T-helper 17 cell (primary cell): ENCODE measurements at regions not wholly inside any gene's neighbourhood (a gene's known extent, or its start where the extent isn't known, plus 50 kb on each side); places are given as distances from the start of the nearest gene placed in this dataset.

Experiments used
- ATAC-seq: fragments of 150-1000 bp; cut with Tn5 transposase; 2 replicates; pipeline ENCODE4 v1.10.0; 2021; ENCODE audit warnings: mild to moderate bottlenecking, moderate library complexity
- DNase-seq, 3 donors: peaks; one replicate each; pipeline versions ENCODE4 v3.0.0 to v3.0.0-alpha.2; 2020 to 2021
- H3K9me3 ChIP-seq: one replicate; pipeline ENCODE4 v1.7.0; 2013; ENCODE audit warnings: low read length, mild to moderate bottlenecking; ENCODE audit not compliant: control insufficient read depth, poor library complexity, severe bottlenecking
- H3K27ac Mint-ChIP-seq: one replicate; pipeline ENCODE4 v1.8.0; 2022; ENCODE audit warnings: mild to moderate bottlenecking, moderate library complexity, mixed read lengths
- H3K27me3 Mint-ChIP-seq: one replicate; pipeline ENCODE4 v1.8.0; 2022; ENCODE audit warnings: mixed read lengths
- H3K36me3 Mint-ChIP-seq: one replicate; pipeline ENCODE4 v1.8.0; 2022; ENCODE audit warnings: low read depth, mixed read lengths
- H3K4me1 Mint-ChIP-seq: one replicate; pipeline ENCODE4 v1.8.0; 2022; ENCODE audit warnings: mild to moderate bottlenecking, mixed read lengths
- H3K4me3 Mint-ChIP-seq: one replicate; pipeline ENCODE4 v1.8.0; 2022; ENCODE audit warnings: mild to moderate bottlenecking, moderate library complexity, mixed read lengths

DNA sequence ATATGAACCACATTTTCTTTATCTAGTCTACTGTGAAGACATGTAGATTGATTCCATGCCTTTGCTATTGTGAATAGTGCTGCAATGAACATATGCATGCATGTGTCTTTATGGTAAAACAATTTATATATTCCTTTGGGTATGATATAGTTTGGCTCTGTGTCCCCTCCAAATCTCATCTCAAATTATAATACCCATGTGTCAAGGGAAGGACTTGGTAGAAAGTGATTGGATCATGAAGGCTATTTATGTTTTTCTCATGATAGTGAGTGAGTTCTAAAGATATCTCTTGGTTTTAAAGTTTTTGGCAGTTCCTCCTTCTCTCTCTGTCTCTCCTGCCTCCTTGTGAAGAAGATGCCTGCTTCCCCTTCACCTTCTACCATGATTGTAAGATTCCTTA, 248.7 kb downstream of the GPR37 start:
- no peak for ATAC-seq
- Mint-ChIP-seq H3K27ac (no peak overlapping the region), H3K4me1 (no peaks in the 10 kb centered on the region), H3K27me3 (no peaks in the 10 kb centered on the region), H3K4me3 (no peak overlapping the region), H3K36me3 (no peaks in the 10 kb centered on the region)
- H3K9me3 ChIP-seq: no peaks in the 10 kb centered on the region
- no peak for DNase-seq

DNA sequence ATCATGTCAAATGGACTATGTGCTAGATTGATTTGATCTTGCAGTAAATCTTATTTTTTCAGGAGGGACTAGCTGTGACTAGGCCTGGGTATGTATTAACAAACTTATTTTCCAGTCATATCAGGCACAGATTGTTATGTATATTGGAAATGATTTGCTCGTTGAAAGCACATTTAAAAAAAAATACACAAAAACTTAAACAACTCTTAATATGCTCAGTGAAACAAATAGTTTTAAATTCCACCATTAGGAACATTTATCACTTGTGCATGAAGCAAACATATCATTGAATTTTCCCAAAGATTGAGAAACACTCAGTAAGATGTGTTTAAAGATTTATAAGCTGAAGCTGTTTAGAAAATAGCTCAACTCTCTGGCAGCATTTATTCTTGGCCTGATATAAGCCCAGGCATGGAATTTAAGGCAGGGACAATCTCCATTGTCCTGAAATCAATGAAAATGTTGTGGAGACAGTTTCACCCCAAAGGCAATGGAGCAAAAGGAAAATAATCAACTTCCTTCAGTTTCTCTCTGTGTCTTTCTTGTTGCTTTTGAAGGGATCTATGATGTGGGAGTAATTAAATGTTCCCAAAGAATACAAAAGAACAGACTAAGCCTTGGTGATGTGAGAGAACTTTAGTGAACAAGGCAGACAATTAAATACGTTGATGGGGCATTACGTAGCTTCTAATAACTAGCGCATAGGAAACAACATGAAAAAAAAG, 250.3 kb downstream of the GPR37 start:
- Mint-ChIP-seq H3K4me1 (no peaks in the 10 kb centered on the region), H3K27me3 (no peaks in the 10 kb centered on the region), H3K4me3 (no peak overlapping the region), H3K27ac (no peak overlapping the region), H3K36me3 (no peaks in the 10 kb centered on the region)
- H3K9me3 ChIP-seq: no peaks in the 10 kb centered on the region
- ATAC-seq: no peak
- DNase-seq: no peak

- no peak for ATAC-seq
- no peak overlapping the region for H3K4me3 Mint-ChIP-seq
- DNase-seq: no peak
- H3K27ac Mint-ChIP-seq: no peak overlapping the region
- no peaks in the 10 kb centered on the region for H3K9me3 ChIP-seq
- no peaks in the 10 kb centered on the region for H3K36me3 Mint-ChIP-seq
- no peaks in the 10 kb centered on the region for H3K27me3 Mint-ChIP-seq
- no peaks in the 10 kb centered on the region for H3K4me1 Mint-ChIP-seq
Measured at GRCh38 chr7:124514471-124514870, 251.1 kb downstream of the GPR37 start.

DNA sequence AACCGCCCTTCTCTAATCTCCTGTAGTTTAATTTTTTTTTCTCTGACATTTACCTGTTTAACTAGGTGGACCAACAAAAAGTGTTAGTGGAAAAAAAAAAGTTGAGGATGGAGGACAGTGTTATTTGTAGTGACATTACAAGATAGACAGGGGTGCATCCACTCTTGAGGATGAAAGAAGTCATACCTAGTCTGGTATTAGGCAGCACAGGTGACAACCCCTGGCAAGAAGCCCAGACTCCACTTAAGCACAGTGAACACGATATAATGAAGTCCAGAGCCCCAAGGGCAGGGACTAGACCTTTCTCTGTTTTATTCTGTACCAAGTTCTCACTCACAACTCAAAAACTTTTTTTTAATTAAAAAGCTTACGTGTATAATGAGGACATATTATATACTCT, 268.4 kb downstream of the GPR37 start:
- Mint-ChIP-seq H3K27ac (no peak overlapping the region), H3K27me3 (no peaks in the 10 kb centered on the region), H3K36me3 (no peaks in the 10 kb centered on the region), H3K4me3 (no peak overlapping the region), H3K4me1 (no peaks in the 10 kb centered on the region)
- H3K9me3 ChIP-seq: no peaks in the 10 kb centered on the region
- ATAC-seq: no peak
- DNase-seq: no peak

DNA sequence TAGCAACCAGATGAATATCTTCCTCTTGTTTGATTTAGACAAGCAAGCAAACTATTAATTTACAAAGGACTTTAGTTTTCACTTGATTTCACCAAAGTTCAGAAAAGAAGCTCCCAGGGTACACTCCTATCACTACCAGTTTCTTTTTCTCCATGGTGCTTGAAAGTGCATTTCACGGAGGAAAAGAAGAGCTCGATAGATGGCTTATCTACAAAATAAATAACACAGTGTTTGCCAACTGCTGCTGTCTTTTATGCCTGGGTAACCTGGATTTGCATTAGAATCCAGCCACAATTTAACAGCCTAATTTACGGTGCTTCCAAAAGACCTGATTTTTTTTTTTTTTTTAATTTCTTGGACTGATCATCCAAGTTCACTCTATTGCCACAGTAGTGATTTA, 275.7 kb downstream of the GPR37 start:
- no peak for ATAC-seq

GRCh38 chr7:124489082-124489819, 276.3 kb downstream of the GPR37 start:
- ATAC-seq (no peak), DNase-seq (no peak)
- Mint-ChIP-seq H3K4me3 (no peak overlapping the region), H3K27ac (no peak overlapping the region), H3K27me3 (no peaks in the 10 kb centered on the region), H3K36me3 (no peaks in the 10 kb centered on the region), H3K4me1 (no peaks in the 10 kb centered on the region)
- no peaks in the 10 kb centered on the region for H3K9me3 ChIP-seq

More for the DNA sequence above, 275.7 kb downstream of the GPR37 start:
- no peak for DNase-seq
- H3K36me3 Mint-ChIP-seq: no peaks in the 10 kb centered on the region
- H3K9me3 ChIP-seq: no peaks in the 10 kb centered on the region
- H3K4me3 Mint-ChIP-seq: no peak overlapping the region
- H3K27ac Mint-ChIP-seq: no peak overlapping the region
- H3K27me3 Mint-ChIP-seq: no peaks in the 10 kb centered on the region
- no peaks in the 10 kb centered on the region for H3K4me1 Mint-ChIP-seq

DNA sequence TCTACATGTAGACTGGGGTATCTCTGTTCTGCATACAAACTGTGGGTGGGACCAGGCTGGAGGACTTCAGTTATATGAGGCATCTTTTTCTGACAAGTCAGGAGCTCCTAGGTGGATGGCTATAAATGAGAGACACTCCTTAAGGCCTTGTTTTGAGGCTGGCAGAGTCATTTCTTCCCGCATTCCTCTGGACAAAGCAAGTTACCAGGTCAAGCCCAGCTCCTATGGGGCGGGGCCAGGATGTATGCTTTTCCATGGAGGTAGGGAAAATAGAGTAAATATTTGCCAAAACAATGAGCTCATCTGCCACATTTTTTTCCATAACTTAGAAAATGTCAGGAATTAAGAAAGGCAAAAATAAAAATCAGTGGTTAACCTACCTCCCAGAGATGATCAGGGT, 283.4 kb downstream of the GPR37 start:
- H3K4me1 Mint-ChIP-seq: no peaks in the 10 kb centered on the region
- DNase-seq: no peak
- H3K4me3 Mint-ChIP-seq: no peak overlapping the region
- no peaks in the 10 kb centered on the region for H3K27me3 Mint-ChIP-seq
- ATAC-seq: no peak
- H3K36me3 Mint-ChIP-seq: no peaks in the 10 kb centered on the region
- H3K9me3 ChIP-seq: no peaks in the 10 kb centered on the region
- no peak overlapping the region for H3K27ac Mint-ChIP-seq

- no peak overlapping the region for H3K27ac Mint-ChIP-seq
Measured at GRCh38 chr7:124480821-124481290, 284.7 kb downstream of the GPR37 start.

GRCh38 chr7:124480036-124480820, 285.4 kb downstream of the GPR37 start:
- ATAC-seq: no peak
- H3K27me3 Mint-ChIP-seq: no peaks in the 10 kb centered on the region

More at GRCh38 chr7:124480821-124481290, 284.7 kb downstream of the GPR37 start:
- Mint-ChIP-seq H3K4me3 (no peak overlapping the region), H3K36me3 (no peaks in the 10 kb centered on the region), H3K27me3 (no peaks in the 10 kb centered on the region), H3K4me1 (no peaks in the 10 kb centered on the region)
- no peak for ATAC-seq
- DNase-seq: no peak
- no peaks in the 10 kb centered on the region for H3K9me3 ChIP-seq

DNA sequence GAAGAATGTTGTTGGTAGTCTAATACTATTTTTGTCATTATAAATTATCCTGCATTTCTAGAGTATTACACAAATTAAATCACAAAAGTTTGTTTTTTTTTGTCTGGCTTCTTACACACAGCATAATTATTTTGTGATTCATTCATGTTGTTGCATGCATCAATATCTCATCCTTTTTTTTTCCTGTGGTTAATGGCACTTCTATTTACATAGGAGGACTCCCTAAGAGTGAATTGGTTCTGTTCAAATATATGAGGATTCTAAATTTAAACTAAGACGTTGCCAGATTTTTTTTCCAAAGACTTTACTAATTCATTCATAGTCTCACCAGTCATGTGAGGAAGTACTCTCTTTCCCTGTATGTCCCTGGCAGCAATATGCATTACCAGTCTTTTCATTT, 303.3 kb downstream of the GPR37 start:
- Mint-ChIP-seq H3K27me3 (no peaks in the 10 kb centered on the region), H3K4me3 (no peak overlapping the region), H3K4me1 (no peaks in the 10 kb centered on the region), H3K27ac (no peak overlapping the region), H3K36me3 (no peaks in the 10 kb centered on the region)
- no peaks in the 10 kb centered on the region for H3K9me3 ChIP-seq
- DNase-seq: no peak
- ATAC-seq: no peak

More at GRCh38 chr7:124480036-124480820, 285.4 kb downstream of the GPR37 start:
- no peaks in the 10 kb centered on the region for H3K4me1 Mint-ChIP-seq
- DNase-seq: no peak
- no peaks in the 10 kb centered on the region for H3K36me3 Mint-ChIP-seq
- no peak overlapping the region for H3K4me3 Mint-ChIP-seq
- no peaks in the 10 kb centered on the region for H3K9me3 ChIP-seq
- H3K27ac Mint-ChIP-seq: no peak overlapping the region

- Mint-ChIP-seq H3K36me3 (no peaks in the 10 kb centered on the region), H3K4me3 (no peak overlapping the region), H3K4me1 (no peaks in the 10 kb centered on the region), H3K27ac (no peak overlapping the region), H3K27me3 (no peaks in the 10 kb centered on the region)
- DNase-seq: no peak
- ATAC-seq: no peak
- H3K9me3 ChIP-seq: no peaks in the 10 kb centered on the region
Measured at GRCh38 chr7:124460555-124460954, 305.0 kb downstream of the GPR37 start.

DNA sequence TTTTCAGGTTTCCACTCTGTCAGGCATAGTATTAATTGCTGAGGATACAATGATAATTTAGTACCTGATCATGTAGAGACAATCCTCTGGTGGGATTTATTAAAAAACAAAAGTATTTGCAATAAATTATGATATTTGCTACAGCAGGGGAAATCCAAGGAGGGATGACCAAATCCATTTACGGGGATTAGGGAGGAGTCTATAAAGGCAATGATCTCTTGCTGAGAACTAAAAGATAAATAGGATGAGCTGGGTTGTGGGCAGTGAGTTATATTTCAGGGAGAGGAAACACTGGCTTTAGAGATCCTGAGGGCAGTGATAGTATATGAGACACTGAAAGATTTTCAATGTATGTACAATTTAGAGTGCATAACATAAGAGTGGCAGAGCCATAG, 305.5 kb downstream of the GPR37 start:
- H3K36me3 Mint-ChIP-seq: no peaks in the 10 kb centered on the region
- no peaks in the 10 kb centered on the region for H3K9me3 ChIP-seq
- H3K4me3 Mint-ChIP-seq: no peak overlapping the region
- ATAC-seq (no peak), DNase-seq (no peak)
- H3K27me3 Mint-ChIP-seq: no peaks in the 10 kb centered on the region
- H3K27ac Mint-ChIP-seq: no peak overlapping the region
- H3K4me1 Mint-ChIP-seq: no peaks in the 10 kb centered on the region
